IMR-90 (cell line): ENCODE measurements at regions not wholly inside any gene's neighbourhood (a gene's known extent, or its start where the extent isn't known, plus 50 kb on each side); places are given as distances from the start of the nearest gene placed in this dataset.

Experiments used
- ATAC-seq: fragments of 200-7000 bp; cut with Tn5 transposase; 2 replicates; pipeline ENCODE4 v1.9.1; 2020; ENCODE audit warnings: low read depth, mild to moderate bottlenecking, moderate library complexity
- BruUV-seq: library from RNA; stranded (reverse); fragments of 400-500 nt; replicated peaks from 2 replicates; lab custom pipeline; 2021; lab: Mats Ljungman, UMichigan
- CTCF ChIA-PET: fragments of 300-600 bp; formaldehyde crosslinking; extraction: SDS; loops from one replicate; lab custom pipeline; 2021; ENCODE audit warnings: antibody characterized with exemption; lab: Yijun Ruan, JAX
- POLR2A ChIA-PET: fragments of 300-600 bp; sonication (Branson Sonifier 250); formaldehyde crosslinking; loops from one replicate; lab custom pipeline; 2022; ENCODE audit warnings: antibody characterized with exemption; ENCODE audit not compliant: unreplicated experiment; lab: Charles Lee
- DNase-seq: peaks from one replicate; pipeline ENCODE4 v3.0.0; 2013
- H2AFZ ChIP-seq: replicated peaks from 2 replicates; pipeline ENCODE3; 2013; ENCODE audit warnings: low read length, mild to moderate bottlenecking; ENCODE audit not compliant: poor library complexity
- H2AK5ac ChIP-seq: 2 replicates; pipeline ENCODE4 v1.6.1; 2013; ENCODE audit warnings: low read depth, low read length, inconsistent platforms
- H2AK9ac ChIP-seq: replicated peaks from 2 replicates; pipeline ENCODE3; 2013; ENCODE audit warnings: mild to moderate bottlenecking, low read depth, low read length, moderate library complexity; ENCODE audit not compliant: poor library complexity
- H2BK120ac ChIP-seq: 2 replicates; pipeline ENCODE4 v1.6.1; 2013; ENCODE audit warnings: low read depth, low read length, inconsistent platforms
- H2BK15ac ChIP-seq: 3 replicates; pipeline ENCODE4 v1.6.1; 2013; ENCODE audit warnings: low read depth, low read length, inconsistent platforms
- H2BK20ac ChIP-seq: 2 replicates; pipeline ENCODE4 v1.6.1; 2013; ENCODE audit warnings: low read depth, mild to moderate bottlenecking, inconsistent platforms, low read length, moderate library complexity
- H2BK5ac ChIP-seq: 2 replicates; pipeline ENCODE4 v1.6.1; 2013; ENCODE audit warnings: mild to moderate bottlenecking, low read depth, low read length, inconsistent platforms; ENCODE audit not compliant: poor library complexity, severe bottlenecking
- H3K14ac ChIP-seq: replicated peaks from 2 replicates; pipeline ENCODE4 v1.6.1; 2013; ENCODE audit warnings: low read depth, low read length, inconsistent platforms
- H3K18ac ChIP-seq: 2 replicates; pipeline ENCODE4 v1.6.1; 2013; ENCODE audit warnings: low read depth, low read length, control low read depth
- H3K23ac ChIP-seq: 2 replicates; pipeline ENCODE4 v1.6.1; 2013; ENCODE audit warnings: low read depth, low read length, inconsistent platforms
- H3K27ac ChIP-seq: 2 replicates; pipeline ENCODE4 v1.5.1; 2013; ENCODE audit warnings: mild to moderate bottlenecking, control low read depth, low read length; ENCODE audit not compliant: insufficient read depth
- H3K27me3 ChIP-seq: 2 replicates; pipeline ENCODE4 v1.6.1; 2013; ENCODE audit warnings: low read length; ENCODE audit not compliant: control insufficient read depth, insufficient read depth
- H3K36me3 ChIP-seq: 2 replicates; pipeline ENCODE4 v1.6.1; 2013; ENCODE audit warnings: low read length, mixed read lengths; ENCODE audit not compliant: control insufficient read depth, insufficient read depth
- H3K4ac ChIP-seq: 2 replicates; pipeline ENCODE4 v1.6.1; 2013; ENCODE audit warnings: low read depth, low read length, inconsistent platforms
- H3K4me1 ChIP-seq: 2 replicates; pipeline ENCODE4 v1.6.1; 2013; ENCODE audit warnings: low read length, mixed read lengths; ENCODE audit not compliant: control insufficient read depth, insufficient read depth
- H3K4me2 ChIP-seq: 2 replicates; pipeline ENCODE4 v1.6.1; 2013; ENCODE audit warnings: low read depth, mild to moderate bottlenecking, control low read depth, low read length, moderate library complexity
- H3K4me3 ChIP-seq: 2 replicates; pipeline ENCODE4 v1.5.1; 2013; ENCODE audit warnings: low read depth, mild to moderate bottlenecking, control low read depth, low read length, moderate library complexity; ENCODE audit not compliant: insufficient read depth
- H3K56ac ChIP-seq: 2 replicates; pipeline ENCODE4 v1.6.1; 2013; ENCODE audit warnings: low read length, inconsistent platforms; ENCODE audit not compliant: insufficient read depth; ENCODE audit errors: extremely low read depth
- H3K79me1 ChIP-seq, 2 experiments: 2 replicates each; pipeline ENCODE4 v1.6.1; 2013; ENCODE audit warnings: low read length in 2 of 2, inconsistent platforms in 1 of 2, low read depth in 1 of 2
- H3K9ac ChIP-seq: 2 replicates; pipeline ENCODE4 v1.6.1; 2013; ENCODE audit warnings: low read depth, low read length, control low read depth
- H3K9me1 ChIP-seq: 2 replicates; pipeline ENCODE4 v1.6.1; 2013; ENCODE audit warnings: low read length, inconsistent platforms; ENCODE audit not compliant: insufficient read depth
- H3K9me3 ChIP-seq: 2 replicates; pipeline ENCODE4 v1.6.1; 2013; ENCODE audit warnings: low read length; ENCODE audit not compliant: control insufficient read depth, insufficient read depth
- H4K20me1 ChIP-seq: 2 replicates; pipeline ENCODE4 v1.6.1; 2013; ENCODE audit warnings: low read length, inconsistent platforms; ENCODE audit not compliant: insufficient read depth
- H4K5ac ChIP-seq: 2 replicates; pipeline ENCODE4 v1.6.1; 2013; ENCODE audit warnings: mild to moderate bottlenecking, low read depth, low read length, control low read depth
- H4K8ac ChIP-seq, 2 experiments: 2 replicates each; pipeline ENCODE4 v1.6.1; 2013; ENCODE audit warnings: low read depth in 2 of 2, low read length in 2 of 2, control low read depth in 1 of 2, inconsistent platforms in 1 of 2
- H4K91ac ChIP-seq: 2 replicates; pipeline ENCODE4 v1.6.1; 2013; ENCODE audit warnings: low read depth, low read length, inconsistent platforms; ENCODE audit not compliant: insufficient read depth
- RCOR1 ChIP-seq: IDR thresholded peaks from 2 replicates; pipeline ENCODE4 v1.6.1; 2012; ENCODE audit warnings: mild to moderate bottlenecking, low read length, improper control_type of control experiment; ENCODE audit not compliant: insufficient replicate concordance
- WGBS, 2 experiments: methylation state at CpG; one replicate each; pipeline versions ENCODE4 v1.1.5 to v1.1.7; 2013; ENCODE audit warnings: missing lambda C conversion rate in 2 of 2; ENCODE audit not compliant: insufficient read length in 1 of 2; ENCODE audit errors: extremely low coverage in 2 of 2; 5-methylcytosine and 5-hydroxymethylcytosine counted together
- dilution Hi-C: fragments of 300-500 bp; cut with HindIII; formaldehyde crosslinking; loops from one replicate; pipeline ENCODE4 v1.14.3; 2018; ENCODE audit warnings: low sequenced_read_pairs; ENCODE audit not compliant: unreplicated experiment
- in situ Hi-C: fragments of 300-500 bp; cut with MboI; formaldehyde crosslinking; loops from 3 replicates; pipeline ENCODE4 v1.14.3; 2019; ENCODE audit warnings: low sequenced_read_pairs, inconsistent platforms, mixed read lengths
- intact Hi-C: fragments of 100-400 bp; cut with micrococcal nuclease; formaldehyde crosslinking; loops from 2 replicates; pipeline ENCODE4 v1.10.0; 2022
- TF ChIP-seq, protein P1 (sequence below): fragments of 150-350 bp; IDR thresholded peaks from 2 replicates; pipeline ENCODE4 v1.6.1; 2017; ENCODE audit warnings: mild to moderate bottlenecking, antibody characterized with exemption, low read length, low read depth

DNA sequence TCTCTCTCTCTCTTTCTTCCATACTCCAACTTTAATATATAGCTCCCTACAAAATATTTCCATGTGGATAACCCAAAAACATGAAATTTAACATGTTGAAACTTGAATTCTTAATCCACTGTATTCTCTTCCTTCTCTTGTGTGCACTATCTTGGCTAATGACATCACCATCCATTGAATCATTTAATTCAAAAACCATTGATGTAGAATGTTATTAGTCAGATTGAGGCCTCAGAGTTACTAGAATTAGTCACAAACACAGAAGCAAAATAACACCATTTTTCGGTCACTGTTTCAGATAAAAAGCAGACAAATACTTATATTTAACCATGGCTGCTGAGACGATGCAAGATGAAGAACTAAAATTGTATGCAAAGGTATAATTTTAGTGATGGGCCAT lies 256.9 kb upstream of the LRRC3B start:
- no peaks in the 10 kb centered on the region for H4K20me1 ChIP-seq
- no peak overlapping the region for H2BK5ac ChIP-seq
- no peaks in the 10 kb centered on the region for H3K79me1 ChIP-seq
- H3K9me3 ChIP-seq = peaks cover 7% of the 10 kb centered on the region
- intact Hi-C loops = no loop called here
- H3K4me1 ChIP-seq = no peaks in the 10 kb centered on the region
- no peaks in the 10 kb centered on the region for H3K36me3 ChIP-seq
- H3K9ac ChIP-seq = no peak overlapping the region
- no peak overlapping the region for H4K5ac ChIP-seq
- no peak overlapping the region for H3K4ac ChIP-seq
- H3K23ac ChIP-seq = no peak overlapping the region
- no peak overlapping the region for H2BK120ac ChIP-seq
- no TSS peak for BruUV-seq
- no peak overlapping the region for H4K8ac ChIP-seq
- WGBS, 2 experiments = no CpG with 5 or more reads among the region's 2 CpGs
- no peak overlapping the region for H3K4me3 ChIP-seq
- H3K9me1 ChIP-seq = no peaks in the 10 kb centered on the region
- ChIA-PET POLR2A (no interaction called here), CTCF (no interaction called here)
- no peak overlapping the region for H3K27ac ChIP-seq
- H3K4me2 ChIP-seq = no peak overlapping the region
- H4K91ac ChIP-seq = no peak overlapping the region
- ATAC-seq (no peak), DNase-seq (no peak)
- H2AK5ac ChIP-seq = no peak overlapping the region
- H2BK15ac ChIP-seq = no peak overlapping the region
- H3K18ac ChIP-seq = no peak overlapping the region
- dilution Hi-C loops = no loop called here
- TF ChIP-seq RCOR1 = no peak
- TF ChIP-seq, protein P1, sequence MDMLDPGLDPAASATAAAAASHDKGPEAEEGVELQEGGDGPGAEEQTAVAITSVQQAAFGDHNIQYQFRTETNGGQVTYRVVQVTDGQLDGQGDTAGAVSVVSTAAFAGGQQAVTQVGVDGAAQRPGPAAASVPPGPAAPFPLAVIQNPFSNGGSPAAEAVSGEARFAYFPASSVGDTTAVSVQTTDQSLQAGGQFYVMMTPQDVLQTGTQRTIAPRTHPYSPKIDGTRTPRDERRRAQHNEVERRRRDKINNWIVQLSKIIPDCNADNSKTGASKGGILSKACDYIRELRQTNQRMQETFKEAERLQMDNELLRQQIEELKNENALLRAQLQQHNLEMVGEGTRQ = no peak
- no peak overlapping the region for H2BK20ac ChIP-seq
- no peak overlapping the region for H3K14ac ChIP-seq
- no peaks in the 10 kb centered on the region for H3K27me3 ChIP-seq
- in situ Hi-C loops = no loop called here
- no peak overlapping the region for H2AK9ac ChIP-seq
- H2AFZ ChIP-seq = no peak overlapping the region
- H3K56ac ChIP-seq = no peak overlapping the region
